ENCODE measurements at regions not wholly inside any gene's neighbourhood (a gene's known extent, or its start where the extent isn't known, plus 50 kb on each side); places are given as distances from the start of the nearest gene placed in this dataset.
A peak's percentile ranks its signal among the peaks of the same experiment; 100 is the strongest.

- H3K4me3 ChIP-seq, result no peak overlapping the region
- peaks cover 19% of the 10 kb centered on the region for H3F3A ChIP-seq (ENCODE audit: insufficient read depth, low read depth)
- no peaks in the 10 kb centered on the region for H3K9me2 ChIP-seq (ENCODE audit: insufficient read depth)
- H3K4me1 ChIP-seq (replicated peaks; ENCODE audit: insufficient read depth), result peaks cover 44% of the 10 kb centered on the region
- TF ChIP-seq, protein P1, sequence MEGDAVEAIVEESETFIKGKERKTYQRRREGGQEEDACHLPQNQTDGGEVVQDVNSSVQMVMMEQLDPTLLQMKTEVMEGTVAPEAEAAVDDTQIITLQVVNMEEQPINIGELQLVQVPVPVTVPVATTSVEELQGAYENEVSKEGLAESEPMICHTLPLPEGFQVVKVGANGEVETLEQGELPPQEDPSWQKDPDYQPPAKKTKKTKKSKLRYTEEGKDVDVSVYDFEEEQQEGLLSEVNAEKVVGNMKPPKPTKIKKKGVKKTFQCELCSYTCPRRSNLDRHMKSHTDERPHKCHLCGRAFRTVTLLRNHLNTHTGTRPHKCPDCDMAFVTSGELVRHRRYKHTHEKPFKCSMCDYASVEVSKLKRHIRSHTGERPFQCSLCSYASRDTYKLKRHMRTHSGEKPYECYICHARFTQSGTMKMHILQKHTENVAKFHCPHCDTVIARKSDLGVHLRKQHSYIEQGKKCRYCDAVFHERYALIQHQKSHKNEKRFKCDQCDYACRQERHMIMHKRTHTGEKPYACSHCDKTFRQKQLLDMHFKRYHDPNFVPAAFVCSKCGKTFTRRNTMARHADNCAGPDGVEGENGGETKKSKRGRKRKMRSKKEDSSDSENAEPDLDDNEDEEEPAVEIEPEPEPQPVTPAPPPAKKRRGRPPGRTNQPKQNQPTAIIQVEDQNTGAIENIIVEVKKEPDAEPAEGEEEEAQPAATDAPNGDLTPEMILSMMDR (conservative IDR thresholded peaks at IDR 0.05), result no peak
- TF ChIP-seq EZH2 (IDR thresholded peaks at IDR 0.05; ENCODE audit: low read depth), result no peak
- ChIA-PET CTCF (no interaction called here), POLR2A (ENCODE audit: unreplicated experiment) (interaction anchor here (0.6 to 0.7 kb wide), 2 partner anchors 30 to 85 kb away, joined by 3 to 6 read pairs; no protein-coding TSS in a partner anchor)
- no peak overlapping the region for H3K27ac ChIP-seq
- no TSS peak for BruUV-seq (replicated peaks)
- intact Hi-C loops (cut with micrococcal nuclease; ENCODE audit: unreplicated experiment), result no loop called here
- H3K36me3 ChIP-seq (ENCODE audit: low read depth), result no peaks in the 10 kb centered on the region
- no peaks in the 10 kb centered on the region for H4K20me1 ChIP-seq (ENCODE audit: insufficient read depth)
- peaks cover 6% of the 10 kb centered on the region; the same call in 1 of the 2 replicates for H3K9me3 ChIP-seq (ENCODE audit: insufficient read depth, low read depth)
- no peak for DNase-seq
- no peak overlapping the region for H2AFZ ChIP-seq
- no peaks in the 10 kb centered on the region for H3K79me2 ChIP-seq (ENCODE audit: low read depth)
- H3K27me3 ChIP-seq (ENCODE audit: insufficient read depth, low read depth), result no peaks in the 10 kb centered on the region
- no peak overlapping the region for H3K4me2 ChIP-seq
Measured at GRCh38 chr1:178649582-178650350, 75.3 kb upstream of the RALGPS2 start.

- no peak overlapping the region for H3K4me2 ChIP-seq
- H3K27ac ChIP-seq, result no peak overlapping the region
- H3K36me3 ChIP-seq (ENCODE audit: low read depth), result no peaks in the 10 kb centered on the region
- no peaks in the 10 kb centered on the region for H3K9me2 ChIP-seq (ENCODE audit: insufficient read depth)
- ChIA-PET CTCF (no interaction called here), POLR2A (ENCODE audit: unreplicated experiment) (no interaction called here)
- no peaks in the 10 kb centered on the region for H4K20me1 ChIP-seq (ENCODE audit: insufficient read depth)
- no peak overlapping the region for H3K4me3 ChIP-seq
- peaks cover 6% of the 10 kb centered on the region; the same call in 1 of the 2 replicates for H3K9me3 ChIP-seq (ENCODE audit: insufficient read depth, low read depth)
- H3K79me2 ChIP-seq (ENCODE audit: low read depth), result no peaks in the 10 kb centered on the region
- TF ChIP-seq, protein P1 (conservative IDR thresholded peaks at IDR 0.05), result no peak
- no peak for TF ChIP-seq EZH2 (IDR thresholded peaks at IDR 0.05; ENCODE audit: low read depth)
- peak overlapping the region; percentile 44; the same call in 1 of the 2 replicates for H2AFZ ChIP-seq
- peaks cover 25% of the 10 kb centered on the region for H3F3A ChIP-seq (ENCODE audit: insufficient read depth, low read depth)
- peaks cover 53% of the 10 kb centered on the region for H3K4me1 ChIP-seq (replicated peaks; ENCODE audit: insufficient read depth)
- H3K27me3 ChIP-seq (ENCODE audit: insufficient read depth, low read depth), result no peaks in the 10 kb centered on the region
- DNase-seq, result peak in 1 of 2 experiments; percentile 45
- no TSS peak for BruUV-seq (replicated peaks)
- intact Hi-C loops (cut with micrococcal nuclease; ENCODE audit: unreplicated experiment), result no loop called here
Measured at GRCh38 chr1:178650934-178651511, 74.0 kb upstream of the RALGPS2 start.

DNA sequence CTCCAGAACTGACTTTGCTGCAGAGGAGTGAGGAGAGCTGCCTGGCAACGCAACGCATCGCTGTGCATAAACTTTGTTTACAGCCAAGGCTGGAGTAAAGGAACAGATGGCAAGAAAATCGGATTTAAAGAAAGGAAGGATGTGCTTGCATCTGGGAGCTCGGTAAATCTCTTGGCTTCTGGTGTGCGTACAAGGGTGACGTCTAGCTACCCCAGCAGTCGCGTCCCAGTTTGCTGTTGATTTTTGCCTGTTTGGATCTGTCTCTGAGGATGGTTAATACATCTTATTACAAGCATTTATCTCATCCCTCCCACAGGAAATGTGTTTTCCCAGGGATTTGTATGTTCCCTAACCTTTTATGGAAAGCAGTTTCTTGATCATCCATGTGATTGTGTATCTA lies 73.3 kb upstream of the RALGPS2 start:
- Histone ChIP-seq H3K4me2 (no peak overlapping the region), H3K27ac (no peak overlapping the region), H3K9me3 (ENCODE audit: insufficient read depth, low read depth) (peaks cover 6% of the 10 kb centered on the region), H3K4me1 (replicated peaks; ENCODE audit: insufficient read depth) (peaks cover 60% of the 10 kb centered on the region), H3K79me2 (ENCODE audit: low read depth) (no peaks in the 10 kb centered on the region), H3F3A (ENCODE audit: insufficient read depth, low read depth) (peaks cover 32% of the 10 kb centered on the region), H3K27me3 (ENCODE audit: insufficient read depth, low read depth) (no peaks in the 10 kb centered on the region), H4K20me1 (ENCODE audit: insufficient read depth) (no peaks in the 10 kb centered on the region), H2AFZ (no peak overlapping the region), H3K4me3 (no peak overlapping the region), H3K9me2 (ENCODE audit: insufficient read depth) (no peaks in the 10 kb centered on the region), H3K36me3 (ENCODE audit: low read depth) (no peaks in the 10 kb centered on the region)
- no TSS peak for BruUV-seq (replicated peaks)
- no peak for DNase-seq
- no peak for TF ChIP-seq EZH2 (IDR thresholded peaks at IDR 0.05; ENCODE audit: low read depth)
- TF ChIP-seq, protein P1 (conservative IDR thresholded peaks at IDR 0.05), result no peak
- POLR2A ChIA-PET (ENCODE audit: unreplicated experiment), result no interaction called here
- intact Hi-C loops (cut with micrococcal nuclease; ENCODE audit: unreplicated experiment), result no loop called here
- CTCF ChIA-PET, result no interaction called here

Data from PC-9 (cell line).